T-helper 1 cell (primary cell): ENCODE measurements at regions not wholly inside any gene's neighbourhood (a gene's known extent, or its start where the extent isn't known, plus 50 kb on each side); places are given as distances from the start of the nearest gene placed in this dataset.

Experiments
- DNase-seq, 5 donors: peaks; one replicate each; pipeline ENCODE4 v3.0.0-alpha.2; 2012 to 2020

DNA sequence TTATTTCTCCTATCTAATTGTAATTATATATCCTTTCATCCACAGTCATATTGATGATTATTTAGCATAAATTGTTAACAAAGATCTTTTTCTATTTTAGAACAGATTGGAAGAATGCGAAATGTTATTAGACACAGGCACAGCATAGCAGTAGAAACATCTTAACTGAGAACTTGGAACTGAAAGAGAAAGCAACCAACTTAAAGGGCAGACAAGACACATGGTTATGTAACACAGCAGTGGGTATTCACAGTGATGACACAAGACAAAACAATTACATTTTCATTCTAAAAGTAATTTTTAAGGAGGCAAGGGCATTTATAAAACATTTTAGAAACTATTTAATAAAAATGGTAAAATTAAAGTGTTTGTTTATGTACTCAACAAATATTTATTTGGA is 57.7 kb upstream of the MEF2C start:
- DNase-seq = no peak

- no peak for DNase-seq
Measured at GRCh38 chr5:88939300-88939699, 56.3 kb upstream of the MEF2C start.

DNA sequence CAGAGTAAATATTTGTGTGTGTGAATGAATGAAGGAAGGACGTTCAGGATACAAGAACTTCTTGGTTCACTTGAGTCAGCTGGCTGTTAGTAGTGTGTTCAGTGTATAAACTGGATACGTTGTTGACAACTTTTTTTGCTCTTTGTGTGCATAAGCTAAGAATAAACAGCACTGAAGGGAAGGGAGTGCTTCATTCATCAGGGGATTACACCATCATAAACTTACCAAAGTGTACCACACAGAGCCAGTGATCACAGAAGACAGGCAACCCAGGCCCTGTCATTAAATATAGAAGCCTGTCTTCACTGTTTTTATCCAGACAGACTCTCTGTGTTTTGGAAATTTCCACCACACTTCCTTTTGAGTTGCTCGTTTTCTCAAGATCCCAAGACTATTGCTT is 55.5 kb upstream of the MEF2C start:
- no peak for DNase-seq

GRCh38 chr5:88937406-88937805 is 54.4 kb upstream of the MEF2C start:
- no peak for DNase-seq

- no peak for DNase-seq
Measured at GRCh38 chr5:88934439-88934838, 51.5 kb upstream of the MEF2C start.
